ENCODE measurements at regions not wholly inside any gene's neighbourhood (a gene's known extent, or its start where the extent isn't known, plus 50 kb on each side); places are given as distances from the start of the nearest gene placed in this dataset.
A peak's percentile ranks its signal among the peaks of the same experiment; 100 is the strongest.
"Not testable (repeated sequence)": the region's sequence is repeated elsewhere in the genome, so short reads cannot be mapped to it uniquely, and the experiment has no call there.

- no peak for DNase-seq (ENCODE audit: low read depth)
These were observed 277.6 kb upstream of the PLEKHG7 start for GRCh38 chr12:92425165-92425564.

DNA sequence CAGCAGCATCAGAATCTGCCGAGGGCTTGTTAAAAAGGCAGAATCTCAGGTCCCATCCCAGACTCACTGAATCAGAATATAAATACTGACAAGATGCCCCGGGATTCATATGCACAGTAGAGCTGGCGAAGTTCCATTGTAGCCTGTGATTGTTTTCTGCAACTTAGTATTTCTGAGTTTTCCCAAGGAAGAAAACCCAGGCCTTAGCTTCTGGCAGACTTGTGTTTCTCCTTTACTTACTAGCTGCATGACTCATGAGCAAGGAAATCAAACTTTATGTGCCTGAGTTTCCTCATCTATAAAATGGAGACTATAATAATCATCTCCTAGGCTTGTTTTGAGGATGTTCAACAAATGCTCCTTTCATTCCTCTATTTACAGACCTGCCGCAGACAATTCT lies 278.5 kb upstream of the PLEKHG7 start:
- no peak for DNase-seq (ENCODE audit: low read depth)

DNA sequence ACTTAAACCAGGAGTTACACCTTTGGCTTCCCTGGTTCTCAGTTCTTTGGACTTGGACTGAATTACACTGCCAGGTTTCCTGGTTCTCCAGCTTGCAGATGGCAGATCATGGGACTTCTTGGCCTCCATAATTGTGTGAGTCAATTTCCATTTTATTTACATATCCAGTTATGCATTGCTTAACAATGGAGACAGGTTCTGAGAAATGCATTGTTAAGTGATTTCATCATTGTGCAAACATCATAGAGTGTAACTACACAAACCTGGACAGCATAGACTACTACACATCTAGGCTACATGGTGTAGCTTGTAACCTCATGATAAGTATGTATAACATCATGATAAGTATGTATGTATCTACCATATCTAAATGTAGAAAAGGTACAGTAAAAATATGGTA lies 276.1 kb upstream of the BTG1 start:
- no peak for DNase-seq (ENCODE audit: low read depth)

GRCh38 chr12:92421042-92421441 lies 275.4 kb upstream of the BTG1 start:
- no peak for DNase-seq (ENCODE audit: low read depth)

DNA sequence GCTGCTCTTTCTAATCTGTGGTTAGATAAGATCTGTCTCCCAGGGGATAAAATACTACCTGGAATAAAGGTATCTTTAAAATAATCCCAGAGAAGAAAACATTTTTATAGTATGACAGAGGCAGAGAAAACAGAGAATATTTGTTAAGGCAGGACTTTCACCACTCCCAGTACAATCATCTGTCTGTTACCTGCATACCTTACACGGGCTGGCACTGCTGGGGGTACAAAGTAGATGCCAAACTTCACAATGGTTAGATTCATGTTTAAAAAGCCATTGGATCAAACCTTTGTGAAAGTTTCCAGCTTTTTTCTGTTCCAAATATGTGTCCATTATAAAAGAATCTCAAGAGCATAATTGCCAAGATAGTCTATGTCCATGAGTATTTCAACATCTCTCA lies 273.6 kb upstream of the BTG1 start:
- DNase-seq (ENCODE audit: low read depth) = no peak

DNA sequence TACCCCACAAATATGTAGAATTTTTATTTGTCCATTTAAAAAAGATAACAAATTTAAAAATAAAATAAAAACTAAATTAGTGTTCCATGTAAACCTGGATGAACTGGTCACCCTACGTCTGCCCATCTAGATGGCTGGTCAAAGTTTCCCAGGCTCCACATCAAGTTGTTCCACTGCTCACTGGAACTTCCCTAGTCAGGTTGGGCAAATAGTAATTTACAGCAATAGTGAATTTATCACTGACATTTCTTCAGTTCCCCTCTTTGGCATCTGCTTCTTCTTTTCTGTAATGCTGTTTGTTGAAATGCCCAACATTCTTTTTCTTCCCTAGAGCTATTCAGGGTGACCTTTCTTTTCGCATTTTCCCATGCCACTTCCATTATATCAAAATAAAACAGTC lies 272.7 kb upstream of the BTG1 start:
- DNase-seq (ENCODE audit: low read depth) = no peak

GRCh38 chr12:92417373-92417772 lies 271.7 kb upstream of the BTG1 start:
- no peak for DNase-seq (ENCODE audit: low read depth)

GRCh38 chr12:92416385-92416812 lies 270.8 kb upstream of the BTG1 start:
- no peak for DNase-seq (ENCODE audit: low read depth)

DNA sequence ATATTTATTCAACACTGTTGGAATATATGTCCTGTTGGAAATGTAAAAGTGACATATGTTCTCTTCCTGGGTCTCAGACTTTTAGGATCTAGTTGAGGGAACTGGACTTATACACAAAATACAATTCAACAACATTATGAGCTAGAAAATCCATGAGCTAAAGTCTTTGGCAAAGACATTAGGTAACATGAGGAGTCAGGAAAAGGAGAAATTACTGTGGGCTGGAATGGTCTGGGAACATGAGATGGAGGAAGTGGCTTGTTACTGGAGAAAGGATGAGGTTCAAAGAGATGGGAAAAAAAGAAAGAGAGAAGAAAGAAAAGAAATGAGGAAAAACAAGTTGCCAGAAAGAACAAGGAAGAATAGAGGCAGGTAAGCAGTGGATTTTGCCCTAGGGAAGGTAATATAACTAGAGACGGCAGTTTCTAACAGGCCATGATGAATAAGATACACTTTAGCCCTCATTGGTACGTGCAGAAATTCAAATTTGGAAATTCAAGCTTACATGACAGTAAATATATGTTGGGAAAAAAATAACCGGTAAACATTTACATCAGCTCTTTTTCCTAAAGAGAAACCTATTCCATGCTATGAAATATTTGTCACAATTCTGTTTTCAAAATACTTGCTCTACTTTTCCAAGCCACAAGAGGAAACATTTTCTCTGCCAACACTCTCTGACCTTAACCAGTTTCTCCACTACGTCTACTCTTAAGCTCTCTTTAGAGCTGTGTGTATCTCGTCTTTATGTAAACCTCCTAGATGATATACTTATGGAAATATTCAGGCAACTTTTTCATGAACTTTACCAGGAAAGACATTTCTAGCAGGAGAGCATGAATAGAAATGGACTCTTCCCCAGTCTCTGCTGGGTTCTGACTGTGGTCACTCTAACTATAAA lies 268.8 kb upstream of the BTG1 start:
- DNase-seq (ENCODE audit: low read depth) = no peak

- no peak for DNase-seq (ENCODE audit: low read depth)
These were observed 267.6 kb upstream of the BTG1 start for GRCh38 chr12:92413286-92413685.

DNA sequence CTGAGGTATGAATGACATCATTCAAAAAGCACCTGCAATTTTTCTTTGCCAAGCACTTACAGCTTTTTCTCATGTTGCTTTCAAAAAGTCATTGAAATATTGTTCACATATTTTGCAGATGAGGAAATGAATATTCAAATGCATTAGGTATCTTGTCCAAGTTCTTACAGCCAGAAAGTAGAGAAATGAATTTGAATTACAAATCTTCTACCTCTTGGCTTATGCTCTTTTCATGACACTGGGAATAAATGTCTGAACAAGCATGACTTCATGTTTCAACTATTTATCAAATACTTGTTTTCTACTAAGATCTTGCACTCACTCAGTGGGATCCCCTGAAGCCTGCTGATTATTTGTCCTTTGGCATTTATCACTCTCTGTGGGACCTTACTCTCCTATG lies 267.2 kb upstream of the BTG1 start:
- DNase-seq (ENCODE audit: low read depth) = no peak

- no peak for DNase-seq (ENCODE audit: low read depth)
These were observed 266.0 kb upstream of the BTG1 start for GRCh38 chr12:92411687-92412086.

GRCh38 chr12:92408072-92408900 lies 262.6 kb upstream of the BTG1 start:
- peak; percentile 23 for DNase-seq (ENCODE audit: low read depth)

DNA sequence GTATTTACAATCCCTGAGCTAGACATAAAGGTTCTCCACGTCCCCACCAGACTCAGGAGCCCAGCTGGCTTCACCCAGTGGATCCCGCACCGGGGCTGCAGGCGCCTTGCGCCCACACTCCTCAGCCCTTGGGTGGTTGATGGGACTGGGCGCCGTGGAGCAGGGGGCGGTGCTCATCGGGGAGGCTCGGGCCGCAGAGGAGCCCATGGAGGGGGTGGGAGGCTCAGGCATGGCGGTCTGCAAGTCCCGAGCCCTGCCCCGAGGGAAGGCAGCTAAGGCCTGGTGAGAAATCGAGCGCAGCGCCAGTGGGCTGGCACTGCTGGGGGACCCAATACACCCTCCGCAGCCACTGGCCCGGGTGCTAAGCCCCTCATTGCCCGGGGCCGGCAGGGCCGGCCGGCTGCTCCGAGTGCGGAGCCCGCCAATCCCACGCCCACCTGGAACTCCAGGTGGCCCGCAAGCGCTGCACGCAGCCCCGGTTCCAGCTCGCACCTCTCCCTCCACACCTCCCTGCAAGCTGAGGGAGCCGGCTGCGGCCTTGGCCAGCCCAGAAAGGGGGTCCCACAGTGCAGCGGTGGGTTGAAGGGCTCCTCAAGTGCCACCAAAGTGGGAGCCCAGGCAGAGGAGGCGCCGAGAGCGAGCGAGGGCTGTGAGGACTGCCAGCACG lies 260.9 kb upstream of the BTG1 start:
- not testable (repeated sequence) for DNase-seq (ENCODE audit: low read depth)

- not testable (repeated sequence) for DNase-seq (ENCODE audit: low read depth)
These were observed 260.2 kb upstream of the BTG1 start for GRCh38 chr12:92405801-92406251.

DNA sequence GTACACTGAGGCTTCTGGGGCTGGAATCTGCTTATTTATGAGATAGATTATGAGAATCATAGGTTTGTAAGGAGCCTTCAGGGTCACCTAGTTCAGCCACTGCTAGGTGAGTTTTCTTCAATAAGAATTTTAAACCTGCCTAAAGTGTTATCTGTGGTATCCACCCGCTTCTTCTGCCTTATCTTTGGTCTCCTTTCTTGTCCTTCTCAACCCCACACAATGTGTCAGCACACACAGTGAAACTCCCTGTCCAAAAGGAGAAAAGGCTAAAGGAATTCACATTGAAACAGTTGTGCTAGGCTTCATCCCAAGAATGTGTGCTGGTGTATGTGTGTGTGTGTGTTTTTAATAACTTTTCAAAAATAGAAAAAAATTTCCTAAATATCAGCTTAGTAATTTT lies 259.3 kb upstream of the BTG1 start:
- DNase-seq (ENCODE audit: low read depth) = no peak

- no peak for DNase-seq (ENCODE audit: low read depth)
These were observed 258.7 kb upstream of the BTG1 start for GRCh38 chr12:92404259-92404894.

DNA sequence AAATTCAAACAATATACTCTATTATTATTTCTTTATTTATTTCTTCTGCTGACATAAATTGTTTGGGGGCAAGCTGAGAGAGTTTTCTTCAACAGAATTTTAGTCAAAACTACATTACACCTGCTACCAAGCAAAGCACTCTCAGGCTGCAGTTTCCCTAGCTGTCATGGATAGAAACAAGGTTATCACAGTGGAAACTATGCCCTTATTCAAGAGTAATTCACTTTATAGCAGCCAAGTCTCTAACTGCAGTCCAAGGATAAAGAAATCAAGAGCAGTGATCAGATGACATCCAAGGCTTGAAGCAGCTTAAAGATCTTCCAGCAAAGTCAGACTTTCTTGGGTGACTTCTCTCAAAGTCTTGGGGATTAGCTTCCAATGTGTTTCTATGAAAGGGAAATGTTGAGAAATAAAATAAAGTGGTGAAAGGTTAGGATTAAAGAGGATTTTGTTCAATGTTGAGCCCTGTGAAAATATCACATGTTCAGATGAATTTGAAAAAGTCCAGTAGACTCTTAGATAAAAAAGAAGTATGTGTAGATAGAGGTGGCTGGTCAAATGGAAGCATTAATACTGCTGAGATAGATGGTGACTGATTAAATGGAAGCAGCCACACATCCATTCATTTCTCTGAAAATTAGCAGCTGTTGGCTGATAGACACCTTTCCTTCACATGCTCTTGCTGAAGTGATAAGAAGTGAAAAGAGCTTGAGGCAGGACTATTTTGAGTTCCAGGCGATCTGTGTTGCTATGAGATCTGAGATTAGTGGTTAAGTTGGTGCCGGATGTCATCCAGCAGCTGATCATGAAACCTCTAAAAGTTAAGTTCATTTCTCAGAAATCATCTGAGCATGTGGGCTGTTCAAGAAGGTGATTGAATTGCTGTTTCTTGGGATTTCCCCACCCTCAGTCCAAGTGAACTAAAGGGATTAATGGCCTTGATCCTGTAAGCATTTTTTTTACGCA lies 257.8 kb upstream of the BTG1 start:
- DNase-seq (ENCODE audit: low read depth) = no peak

GRCh38 chr12:92402415-92402814 lies 256.8 kb upstream of the BTG1 start:
- DNase-seq (ENCODE audit: low read depth) = no peak

- DNase-seq (ENCODE audit: low read depth) = no peak
These were observed 254.4 kb upstream of the BTG1 start for GRCh38 chr12:92400006-92400405.
